Neuronal stem cell (in vitro differentiated cells): ENCODE measurements at regions not wholly inside any gene's neighbourhood (a gene's known extent, or its start where the extent isn't known, plus 50 kb on each side); places are given as distances from the start of the nearest gene placed in this dataset.

ENCODE experiments used
- DNase-seq: peaks from one replicate; pipeline ENCODE4 v3.0.0-alpha.2; 2013; ENCODE audit warnings: low spot score
- H2AFZ ChIP-seq: one replicate; pipeline ENCODE4 v1.6.1; 2013; ENCODE audit warnings: mild to moderate bottlenecking, low read length, inconsistent platforms
- H2AK5ac ChIP-seq: 2 replicates; pipeline ENCODE4 v1.6.1; 2013; ENCODE audit warnings: low read depth, mild to moderate bottlenecking, inconsistent platforms, low read length, moderate library complexity, mixed read lengths
- H2BK120ac ChIP-seq: 2 replicates; pipeline ENCODE4 v1.6.1; 2013; ENCODE audit warnings: low read depth, mild to moderate bottlenecking, inconsistent platforms, low read length, moderate library complexity, mixed read lengths
- H2BK12ac ChIP-seq: one replicate; pipeline ENCODE4 v1.6.1; 2013; ENCODE audit warnings: low read length, inconsistent platforms
- H2BK15ac ChIP-seq: 2 replicates; pipeline ENCODE4 v1.6.1; 2013; ENCODE audit warnings: mild to moderate bottlenecking, low read length, inconsistent platforms, mixed read lengths
- H2BK5ac ChIP-seq: one replicate; pipeline ENCODE4 v1.6.1; 2013; ENCODE audit warnings: inconsistent platforms, mild to moderate bottlenecking, low read length, moderate library complexity
- H3K14ac ChIP-seq: one replicate; pipeline ENCODE4 v1.6.1; 2013; ENCODE audit warnings: low read length, inconsistent platforms
- H3K18ac ChIP-seq: 2 replicates; pipeline ENCODE4 v1.6.1; 2013; ENCODE audit warnings: low read length, inconsistent platforms
- H3K23ac ChIP-seq: 2 replicates; pipeline ENCODE4 v1.6.1; 2013; ENCODE audit warnings: low read depth, mild to moderate bottlenecking, mixed read lengths, low read length, inconsistent platforms; ENCODE audit not compliant: poor library complexity
- H3K27ac ChIP-seq: replicated peaks from 3 replicates; pipeline ENCODE4 v1.5.1; 2013; ENCODE audit warnings: low read length, inconsistent platforms
- H3K27me3 ChIP-seq, 3 experiments: 2 replicates each; pipeline ENCODE4 v1.6.1; 2013; ENCODE audit warnings: low read length in 3 of 3, mild to moderate bottlenecking in 2 of 3, inconsistent platforms in 1 of 3, low read depth in 1 of 3, mixed read lengths in 1 of 3, moderate library complexity in 1 of 3; ENCODE audit not compliant: control insufficient read depth in 3 of 3, insufficient read depth in 3 of 3
- H3K36me3 ChIP-seq, 2 donors: replicated peaks in 1 of 2; 2 replicates each; pipeline ENCODE4 v1.6.1; 2013; ENCODE audit warnings: low read length in 2 of 2; ENCODE audit not compliant: control insufficient read depth in 2 of 2, insufficient read depth in 2 of 2
- H3K4ac ChIP-seq: 2 replicates; pipeline ENCODE4 v1.6.1; 2013; ENCODE audit warnings: inconsistent platforms, mild to moderate bottlenecking, low read length, moderate library complexity
- H3K4me1 ChIP-seq, 2 donors: 1 replicate in 1 of 2; 2 replicates in 1 of 2; pipeline ENCODE4 v1.6.1; 2013; ENCODE audit warnings: low read length in 2 of 2, low read depth in 1 of 2; ENCODE audit not compliant: control insufficient read depth in 2 of 2, insufficient read depth in 1 of 2
- H3K4me2 ChIP-seq: one replicate; pipeline ENCODE4 v1.6.1; 2013; ENCODE audit warnings: mild to moderate bottlenecking, low read length, inconsistent platforms; ENCODE audit not compliant: insufficient read depth, poor library complexity, severe bottlenecking
- H3K4me3 ChIP-seq, 2 donors: 2 replicates each; pipeline ENCODE4 v1.5.1; 2013; ENCODE audit warnings: low read length in 2 of 2, mild to moderate bottlenecking in 2 of 2, inconsistent platforms in 1 of 2, moderate library complexity in 1 of 2
- H3K79me1 ChIP-seq: one replicate; pipeline ENCODE4 v1.6.1; 2013; ENCODE audit warnings: low read depth, mild to moderate bottlenecking, inconsistent platforms, low read length, moderate library complexity
- H3K9ac ChIP-seq: one replicate; pipeline ENCODE4 v1.6.1; 2013; ENCODE audit warnings: mild to moderate bottlenecking, low read depth, low read length, inconsistent platforms; ENCODE audit not compliant: poor library complexity
- H3K9me3 ChIP-seq, 2 donors: replicated peaks in 1 of 2; 2 replicates each; pipeline versions ENCODE3 to v1.6.1; 2013; ENCODE audit warnings: low read length in 2 of 2, mild to moderate bottlenecking in 2 of 2, inconsistent platforms in 1 of 2, low read depth in 1 of 2, mixed read lengths in 1 of 2, moderate library complexity in 1 of 2; ENCODE audit not compliant: control insufficient read depth in 2 of 2, insufficient read depth in 1 of 2
- H4K8ac ChIP-seq: one replicate; pipeline ENCODE4 v1.6.1; 2013; ENCODE audit warnings: low read depth, mild to moderate bottlenecking, inconsistent platforms, low read length, moderate library complexity
- H4K91ac ChIP-seq: one replicate; pipeline ENCODE4 v1.6.1; 2013; ENCODE audit warnings: low read length, low read depth, mild to moderate bottlenecking, inconsistent platforms; ENCODE audit not compliant: poor library complexity
- WGBS, 2 donors: extraction: QIAGEN DNeasy Blood & Tissue Kit; methylation state at CpG; one replicate each; pipeline ENCODE4 v1.1.7; 2013; ENCODE audit warnings: missing lambda C conversion rate in 2 of 2, mixed read lengths in 1 of 2; ENCODE audit not compliant: insufficient read length in 2 of 2, insufficient replicate concordance in 1 of 2; ENCODE audit errors: extremely low coverage in 2 of 2; 5-methylcytosine and 5-hydroxymethylcytosine counted together

DNA sequence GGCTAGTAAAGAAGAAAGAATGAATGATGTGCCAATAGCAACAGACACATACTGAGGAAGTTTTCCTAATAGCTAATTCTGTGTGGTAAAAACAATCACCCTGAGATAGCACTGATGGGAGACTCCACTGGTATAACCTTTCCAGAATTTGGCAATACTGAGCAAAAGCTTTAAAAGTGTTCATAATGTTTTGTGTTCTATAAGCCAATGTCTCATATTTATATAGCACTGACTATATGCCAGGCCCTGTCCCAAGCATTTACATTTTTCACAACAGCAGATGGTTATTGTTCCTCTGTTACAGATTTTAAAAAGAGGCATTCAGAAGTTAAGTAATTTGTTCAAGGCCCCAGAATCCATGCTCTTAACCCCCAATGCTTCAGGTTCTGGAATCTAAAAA lies 108.0 kb upstream of the DST start:
- Histone ChIP-seq H2AFZ (no peak overlapping the region), H2BK15ac (no peak overlapping the region), H3K4me3 (no peak overlapping the region), H3K4me2 (no peak overlapping the region), H3K18ac (no peak overlapping the region), H3K36me3 (no peaks in the 10 kb centered on the region), H3K23ac (no peak overlapping the region), H2BK12ac (no peak overlapping the region), H3K9ac (no peak overlapping the region), H2BK5ac (no peak overlapping the region), H3K4ac (no peak overlapping the region), H3K27ac (no peak overlapping the region), H3K27me3 (no peaks in the 10 kb centered on the region), H3K9me3 (no peaks in the 10 kb centered on the region), H2BK120ac (no peak overlapping the region), H4K8ac (no peak overlapping the region), H3K79me1 (no peaks in the 10 kb centered on the region), H4K91ac (no peak overlapping the region), H2AK5ac (no peak overlapping the region), H3K14ac (no peak overlapping the region), H3K4me1 (peaks cover 4 to 10% of the 10 kb centered on the region in 2 donors)
- no peak for DNase-seq

- H2AK5ac ChIP-seq: no peak overlapping the region
- no peak overlapping the region for H3K9ac ChIP-seq
- H2BK120ac ChIP-seq: no peak overlapping the region
- no peaks in the 10 kb centered on the region for H3K79me1 ChIP-seq
- H3K14ac ChIP-seq: no peak overlapping the region
- H3K27ac ChIP-seq: no peak overlapping the region
- no peak overlapping the region for H2BK5ac ChIP-seq
- H2BK15ac ChIP-seq: no peak overlapping the region
- H3K4me3 ChIP-seq: no peak overlapping the region
- no peak overlapping the region for H4K8ac ChIP-seq
- H4K91ac ChIP-seq: no peak overlapping the region
- no peaks in the 10 kb centered on the region for H3K9me3 ChIP-seq
- H3K36me3 ChIP-seq: no peaks in the 10 kb centered on the region
- H3K27me3 ChIP-seq: no peaks in the 10 kb centered on the region
- no peak overlapping the region for H3K23ac ChIP-seq
- H3K4ac ChIP-seq: no peak overlapping the region
- no peak overlapping the region for H2AFZ ChIP-seq
- peaks cover 4 to 10% of the 10 kb centered on the region in 2 donors for H3K4me1 ChIP-seq
- no peak overlapping the region for H3K18ac ChIP-seq
- no peak overlapping the region for H2BK12ac ChIP-seq
- no CpG with 5 or more reads among the region's 3 CpGs for WGBS, 2 donors
- no peak for DNase-seq
- H3K4me2 ChIP-seq: no peak overlapping the region
Measured at GRCh38 chr6:56749632-56750151, 107.0 kb upstream of the DST start.

- no peaks in the 10 kb centered on the region for H3K36me3 ChIP-seq
- no peak overlapping the region for H2BK15ac ChIP-seq
- DNase-seq: no peak
- no peak overlapping the region for H3K27ac ChIP-seq
- peaks cover 7 to 19% of the 10 kb centered on the region in 2 donors for H3K4me1 ChIP-seq
- no peak overlapping the region for H4K91ac ChIP-seq
- H2AK5ac ChIP-seq: no peak overlapping the region
- no peak overlapping the region for H3K9ac ChIP-seq
- H2AFZ ChIP-seq: no peak overlapping the region
- no peak overlapping the region for H3K14ac ChIP-seq
- H4K8ac ChIP-seq: no peak overlapping the region
- no peaks in the 10 kb centered on the region for H3K27me3 ChIP-seq
- no peak overlapping the region for H2BK5ac ChIP-seq
- H3K79me1 ChIP-seq: no peaks in the 10 kb centered on the region
- no peak overlapping the region for H3K18ac ChIP-seq
- no peak overlapping the region for H3K4ac ChIP-seq
- H2BK120ac ChIP-seq: no peak overlapping the region
- no peak overlapping the region for H3K23ac ChIP-seq
- no peak overlapping the region for H2BK12ac ChIP-seq
- H3K9me3 ChIP-seq: no peaks in the 10 kb centered on the region
- H3K4me3 ChIP-seq: no peak overlapping the region
- WGBS, 2 donors: no CpG with 5 or more reads among the region's 4 CpGs
- no peak overlapping the region for H3K4me2 ChIP-seq
Measured at GRCh38 chr6:56746767-56747504, 104.2 kb upstream of the DST start.

DNA sequence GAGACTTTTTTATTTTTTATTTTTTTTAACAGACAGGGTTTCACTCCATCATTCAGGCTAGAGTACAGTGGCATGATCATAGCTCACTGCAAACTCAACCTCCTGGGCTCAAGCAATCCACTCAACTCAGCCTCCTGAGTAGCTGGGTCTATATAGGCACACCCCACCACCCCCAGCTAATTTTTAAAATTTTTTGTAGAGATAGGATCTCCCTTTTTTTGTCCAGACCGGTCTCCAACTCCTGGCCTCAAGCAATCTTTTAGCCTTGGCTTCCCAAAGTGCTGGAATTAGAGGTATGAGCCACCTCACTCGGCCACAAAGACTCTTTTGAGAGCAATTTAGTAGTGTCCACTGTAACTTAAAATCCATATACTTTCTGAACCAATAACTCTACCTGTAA lies 103.3 kb upstream of the DST start:
- no peak overlapping the region for H3K9ac ChIP-seq
- no peak overlapping the region for H3K14ac ChIP-seq
- H3K79me1 ChIP-seq: no peaks in the 10 kb centered on the region
- peaks cover 9 to 20% of the 10 kb centered on the region in 2 donors for H3K4me1 ChIP-seq
- H2AK5ac ChIP-seq: no peak overlapping the region
- H2BK15ac ChIP-seq: no peak overlapping the region
- no peak overlapping the region for H3K18ac ChIP-seq
- no peaks in the 10 kb centered on the region for H3K36me3 ChIP-seq
- H3K27ac ChIP-seq: no peak overlapping the region
- WGBS, 2 donors: no CpG with 5 or more reads among the region's 2 CpGs
- no peak overlapping the region for H3K23ac ChIP-seq
- H3K4me2 ChIP-seq: no peak overlapping the region
- no peaks in the 10 kb centered on the region for H3K27me3 ChIP-seq
- H3K4me3 ChIP-seq: no peak overlapping the region
- H3K9me3 ChIP-seq: no peaks in the 10 kb centered on the region
- no peak overlapping the region for H2AFZ ChIP-seq
- H4K8ac ChIP-seq: no peak overlapping the region
- H4K91ac ChIP-seq: no peak overlapping the region
- H2BK120ac ChIP-seq: no peak overlapping the region
- DNase-seq: no peak
- no peak overlapping the region for H2BK12ac ChIP-seq
- no peak overlapping the region for H3K4ac ChIP-seq
- no peak overlapping the region for H2BK5ac ChIP-seq
